Vagina (tissue), 2 donors: ENCODE measurements at regions not wholly inside any gene's neighbourhood (a gene's known extent, or its start where the extent isn't known, plus 50 kb on each side); places are given as distances from the start of the nearest gene placed in this dataset.

Experiments
- POLR2A ChIP-seq, 2 donors: fragments of 450-650 bp; IDR thresholded peaks; one replicate each; pipeline ENCODE4 v1.6.1; 2017; ENCODE audit warnings: antibody characterized with exemption in 2 of 2, mild to moderate bottlenecking in 2 of 2, moderate library complexity in 2 of 2
- POLR2AphosphoS5 ChIP-seq, 2 donors: sonication (generic); formaldehyde crosslinking; IDR thresholded peaks; one replicate each; pipeline ENCODE4 v1.9.0; 2017; ENCODE audit warnings: antibody characterized with exemption in 2 of 2, mild to moderate bottlenecking in 2 of 2, low read depth in 1 of 2; ENCODE audit not compliant: insufficient read depth in 1 of 2
- TF ChIP-seq, protein P1 (sequence below), 3 experiments: fragments of 450-650 bp in 2 of 3; fragments of 200-600 bp in 1 of 3; sonication (generic) in 1 of 3; IDR thresholded peaks; one replicate each; pipeline ENCODE4 v1.5.1; 2017 to 2019; ENCODE audit warnings: antibody characterized with exemption in 3 of 3, mild to moderate bottlenecking in 2 of 3, moderate library complexity in 2 of 3

DNA sequence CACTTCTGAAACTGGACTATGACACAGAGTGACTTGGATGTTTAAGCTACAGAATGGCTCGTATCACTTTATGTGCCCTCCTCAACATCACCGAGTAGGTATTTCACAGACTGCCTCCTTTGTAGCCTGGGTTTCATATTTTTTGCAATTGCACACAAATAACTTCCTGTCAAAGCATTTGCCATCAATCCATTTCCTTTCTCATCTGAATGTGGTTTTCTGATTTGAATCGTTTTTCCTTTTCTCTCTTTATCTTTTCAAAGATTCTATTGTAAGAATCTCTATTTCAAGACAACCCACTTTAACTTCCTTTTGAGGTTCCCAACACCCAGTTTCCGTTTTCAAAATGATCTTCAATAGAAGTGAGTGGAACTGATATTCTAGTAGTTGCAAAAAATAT, 563.8 kb upstream of the ARRDC3 start:
- TF ChIP-seq, protein P1, sequence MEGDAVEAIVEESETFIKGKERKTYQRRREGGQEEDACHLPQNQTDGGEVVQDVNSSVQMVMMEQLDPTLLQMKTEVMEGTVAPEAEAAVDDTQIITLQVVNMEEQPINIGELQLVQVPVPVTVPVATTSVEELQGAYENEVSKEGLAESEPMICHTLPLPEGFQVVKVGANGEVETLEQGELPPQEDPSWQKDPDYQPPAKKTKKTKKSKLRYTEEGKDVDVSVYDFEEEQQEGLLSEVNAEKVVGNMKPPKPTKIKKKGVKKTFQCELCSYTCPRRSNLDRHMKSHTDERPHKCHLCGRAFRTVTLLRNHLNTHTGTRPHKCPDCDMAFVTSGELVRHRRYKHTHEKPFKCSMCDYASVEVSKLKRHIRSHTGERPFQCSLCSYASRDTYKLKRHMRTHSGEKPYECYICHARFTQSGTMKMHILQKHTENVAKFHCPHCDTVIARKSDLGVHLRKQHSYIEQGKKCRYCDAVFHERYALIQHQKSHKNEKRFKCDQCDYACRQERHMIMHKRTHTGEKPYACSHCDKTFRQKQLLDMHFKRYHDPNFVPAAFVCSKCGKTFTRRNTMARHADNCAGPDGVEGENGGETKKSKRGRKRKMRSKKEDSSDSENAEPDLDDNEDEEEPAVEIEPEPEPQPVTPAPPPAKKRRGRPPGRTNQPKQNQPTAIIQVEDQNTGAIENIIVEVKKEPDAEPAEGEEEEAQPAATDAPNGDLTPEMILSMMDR (IDR thresholded peaks at IDR 0.05): no peak
- TF ChIP-seq POLR2AphosphoS5 (IDR thresholded peaks at IDR 0.05; ENCODE audit: insufficient read depth in 1 of 2, low read depth in 1 of 2) (no peak), POLR2A (IDR thresholded peaks at IDR 0.05) (no peak)
